A549 (cell line): ENCODE measurements at regions not wholly inside any gene's neighbourhood (a gene's known extent, or its start where the extent isn't known, plus 50 kb on each side); places are given as distances from the start of the nearest gene placed in this dataset.

Experiments
- BHLHE40 ChIP-seq: IDR thresholded peaks from 2 replicates; pipeline ENCODE4 v1.6.1; 2012; ENCODE audit warnings: low read depth, low read length, inconsistent platforms
- CBX8 ChIP-seq: fragments of 200-600 bp; sonication (generic); IDR thresholded peaks from 2 replicates; pipeline ENCODE4 v1.6.1; 2016
- CEBPB ChIP-seq, 2 experiments: fragments of >200 bp in 1 of 2; sonication (Bioruptor Twin) in 1 of 2; formaldehyde crosslinking in 1 of 2; IDR thresholded peaks; 2 replicates each; pipeline ENCODE4 v1.6.1; 2012 to 2016
- CHD2 ChIP-seq: fragments of 150-350 bp; IDR thresholded peaks from 2 replicates; pipeline ENCODE4 v1.6.1; 2014; ENCODE audit warnings: low read length; ENCODE audit not compliant: partially characterized antibody
- CTCF ChIP-seq: fragments of >200 bp; sonication (Bioruptor Twin); formaldehyde crosslinking; IDR thresholded peaks from 3 replicates; pipeline ENCODE4 v1.5.1; 2016
- ESRRA ChIP-seq: fragments of 150-350 bp; IDR thresholded peaks from 2 replicates; pipeline ENCODE4 v1.6.1; 2014; ENCODE audit warnings: mild to moderate bottlenecking, low read length, borderline replicate concordance
- FOSL2 ChIP-seq, 2 experiments: fragments of 450-650 bp in 1 of 2; fragments of >200 bp in 1 of 2; sonication (Bioruptor Twin) in 1 of 2; formaldehyde crosslinking; IDR thresholded peaks; 2 replicates each; pipeline versions ENCODE4 v1.5.0 to v1.6.1; 2016 to 2020; ENCODE audit warnings: mild to moderate bottlenecking in 1 of 2, moderate library complexity in 1 of 2
- HMGXB4 ChIP-seq: fragments of 250-450 bp; sonication (Bioruptor Pico); IDR thresholded peaks from 2 replicates; pipeline ENCODE4 v1.5.0; 2021; ENCODE audit warnings: mild to moderate bottlenecking, moderate library complexity, borderline replicate concordance
- MAFK ChIP-seq: fragments of 450-650 bp; IDR thresholded peaks from 2 replicates; pipeline ENCODE4 v1.6.1; 2014; ENCODE audit not compliant: partially characterized antibody
- MAX ChIP-seq: IDR thresholded peaks from 2 replicates; pipeline ENCODE4 v1.6.1; 2012
- PBX3 ChIP-seq: IDR thresholded peaks from 2 replicates; pipeline ENCODE4 v1.6.1; 2012
- TFCP2L1 ChIP-seq: fragments of 250-450 bp; sonication (Bioruptor Pico); IDR thresholded peaks from 2 replicates; pipeline ENCODE4 v1.5.0; 2021; ENCODE audit warnings: mild to moderate bottlenecking
- USF2 ChIP-seq: fragments of 450-650 bp; IDR thresholded peaks from 2 replicates; pipeline ENCODE4 v1.6.1; 2014; ENCODE audit warnings: antibody characterized with exemption
- ZSCAN20 ChIP-seq: fragments of 250-450 bp; sonication (Bioruptor Pico); IDR thresholded peaks from 2 replicates; pipeline ENCODE4 v1.8.0; 2022; ENCODE audit warnings: mild to moderate bottlenecking, moderate library complexity

- no peak for TF ChIP-seq CHD2
- no peak for TF ChIP-seq CTCF
- no peak for TF ChIP-seq TFCP2L1
- no peak for TF ChIP-seq MAX
- TF ChIP-seq HMGXB4 (CRISPR knock-in tag): no peak
- TF ChIP-seq USF2: no peak
- no peak for TF ChIP-seq FOSL2 (IDR thresholded peaks at IDR 0.05)
- TF ChIP-seq FOSL2 (CRISPR knock-in tag; IDR thresholded peaks at IDR 0.05): no peak
- TF ChIP-seq MAFK: no peak
- no peak for TF ChIP-seq CBX8
- no peak for TF ChIP-seq PBX3
- TF ChIP-seq BHLHE40: no peak
- TF ChIP-seq ESRRA: no peak
- TF ChIP-seq CEBPB (IDR thresholded peaks at IDR 0.05): no peak
- TF ChIP-seq ZSCAN20 (CRISPR knock-in tag): no peak
Observed at GRCh38 chr1:8230292-8230621, 87.7 kb upstream of the SLC45A1 start.
